Breast epithelium (tissue), 3 donors: ENCODE measurements at regions not wholly inside any gene's neighbourhood (a gene's known extent, or its start where the extent isn't known, plus 50 kb on each side); places are given as distances from the start of the nearest gene placed in this dataset.

Experiments
- CTCF ChIP-seq, 3 donors: fragments of 450-650 bp; IDR thresholded peaks; one replicate each; pipeline ENCODE4 v1.5.1; 2016 to 2017; ENCODE audit warnings: antibody characterized with exemption in 3 of 3, mild to moderate bottlenecking in 3 of 3, moderate library complexity in 3 of 3
- POLR2A ChIP-seq: fragments of 450-650 bp; IDR thresholded peaks from one replicate; pipeline ENCODE4 v1.6.1; 2016; ENCODE audit warnings: antibody characterized with exemption, mild to moderate bottlenecking, moderate library complexity
- POLR2AphosphoS5 ChIP-seq, 3 donors: sonication (generic); formaldehyde crosslinking; IDR thresholded peaks; one replicate each; pipeline ENCODE4 v1.6.1; 2017; ENCODE audit warnings: antibody characterized with exemption in 3 of 3

DNA sequence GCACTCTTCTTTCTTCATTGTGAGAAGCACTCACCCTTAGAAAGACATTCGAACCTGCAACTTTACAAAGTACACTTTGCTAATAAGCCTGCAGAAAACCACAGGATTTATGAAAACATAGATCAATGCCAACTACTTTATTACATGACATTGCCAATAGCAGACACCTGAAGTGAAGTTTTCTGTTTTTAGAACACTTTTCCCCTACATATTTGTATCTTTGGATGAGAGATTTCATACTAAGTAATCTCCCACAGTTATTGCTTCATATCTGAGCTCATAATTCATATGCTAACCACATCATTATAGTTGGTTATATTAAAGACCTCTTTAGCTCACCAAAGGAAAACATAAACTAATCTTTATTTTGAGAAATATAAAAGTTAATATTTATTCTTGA lies 276.5 kb upstream of the CTSO start:
- no peak for TF ChIP-seq POLR2A
- no peak for TF ChIP-seq CTCF (IDR thresholded peaks at IDR 0.05)
- TF ChIP-seq POLR2AphosphoS5 (IDR thresholded peaks at IDR 0.05) = no peak
